HuH-7.5 (cell line): ENCODE measurements at regions not wholly inside any gene's neighbourhood (a gene's known extent, or its start where the extent isn't known, plus 50 kb on each side); places are given as distances from the start of the nearest gene placed in this dataset.

Experiments used
- DNase-seq: peaks from one replicate; pipeline ENCODE4 v3.0.0; 2011; ENCODE audit warnings: low spot score

GRCh38 chr11:131302836-131303235 lies 67.6 kb upstream of the NTM start:
- DNase-seq: no peak

GRCh38 chr11:131303611-131304119 lies 66.8 kb upstream of the NTM start:
- no peak for DNase-seq

GRCh38 chr11:131305005-131305404 lies 65.4 kb upstream of the NTM start:
- DNase-seq: no peak

- DNase-seq: no peak
Observed at GRCh38 chr11:131307506-131307905, 62.9 kb upstream of the NTM start.

- no peak for DNase-seq
Observed at GRCh38 chr11:131309776-131310175, 60.6 kb upstream of the NTM start.

- no peak for DNase-seq
Observed at GRCh38 chr11:131311776-131312514, 58.5 kb upstream of the NTM start.
